ENCODE measurements at regions not wholly inside any gene's neighbourhood (a gene's known extent, or its start where the extent isn't known, plus 50 kb on each side); places are given as distances from the start of the nearest gene placed in this dataset.

- no peak for ATAC-seq (ENCODE audit: low read depth)
- CTCF ChIA-PET, result no interaction called here
- H3K18ac ChIP-seq (ENCODE audit: low read depth, low read length), result no peak overlapping the region
- no peak overlapping the region for H3K27ac ChIP-seq (ENCODE audit: insufficient read depth, low read length)
- no peak overlapping the region for H2AFZ ChIP-seq (replicated peaks; ENCODE audit: low read length, poor library complexity)
- no peak overlapping the region for H3K14ac ChIP-seq (replicated peaks; ENCODE audit: low read depth, low read length)
- H3K9me1 ChIP-seq (ENCODE audit: insufficient read depth, low read length), result no peaks in the 10 kb centered on the region
- dilution Hi-C loops (cut with HindIII; ENCODE audit: low sequenced_read_pairs, unreplicated experiment), result no loop called here
- POLR2A ChIA-PET (ENCODE audit: unreplicated experiment), result no interaction called here
- H3K9me3 ChIP-seq (ENCODE audit: control insufficient read depth, insufficient read depth, low read length), result peaks cover 35% of the 10 kb centered on the region
- H3K4me1 ChIP-seq (ENCODE audit: control insufficient read depth, insufficient read depth, low read length), result no peaks in the 10 kb centered on the region
- TF ChIP-seq BHLHE40 (IDR thresholded peaks at IDR 0.05; ENCODE audit: low read depth, low read length), result no peak
- no peak for TF ChIP-seq RCOR1 (IDR thresholded peaks at IDR 0.05; ENCODE audit: insufficient replicate concordance, low read length)
- TF ChIP-seq NFE2L2 (IDR thresholded peaks at IDR 0.05; ENCODE audit: low read depth, low read length), result no peak
- no peak for TF ChIP-seq MXI1 (IDR thresholded peaks at IDR 0.05; ENCODE audit: borderline replicate concordance, low read depth, low read length)
- TF ChIP-seq, protein P1, sequence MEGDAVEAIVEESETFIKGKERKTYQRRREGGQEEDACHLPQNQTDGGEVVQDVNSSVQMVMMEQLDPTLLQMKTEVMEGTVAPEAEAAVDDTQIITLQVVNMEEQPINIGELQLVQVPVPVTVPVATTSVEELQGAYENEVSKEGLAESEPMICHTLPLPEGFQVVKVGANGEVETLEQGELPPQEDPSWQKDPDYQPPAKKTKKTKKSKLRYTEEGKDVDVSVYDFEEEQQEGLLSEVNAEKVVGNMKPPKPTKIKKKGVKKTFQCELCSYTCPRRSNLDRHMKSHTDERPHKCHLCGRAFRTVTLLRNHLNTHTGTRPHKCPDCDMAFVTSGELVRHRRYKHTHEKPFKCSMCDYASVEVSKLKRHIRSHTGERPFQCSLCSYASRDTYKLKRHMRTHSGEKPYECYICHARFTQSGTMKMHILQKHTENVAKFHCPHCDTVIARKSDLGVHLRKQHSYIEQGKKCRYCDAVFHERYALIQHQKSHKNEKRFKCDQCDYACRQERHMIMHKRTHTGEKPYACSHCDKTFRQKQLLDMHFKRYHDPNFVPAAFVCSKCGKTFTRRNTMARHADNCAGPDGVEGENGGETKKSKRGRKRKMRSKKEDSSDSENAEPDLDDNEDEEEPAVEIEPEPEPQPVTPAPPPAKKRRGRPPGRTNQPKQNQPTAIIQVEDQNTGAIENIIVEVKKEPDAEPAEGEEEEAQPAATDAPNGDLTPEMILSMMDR (conservative IDR thresholded peaks at IDR 0.05; ENCODE audit: low read depth, low read length), result no peak
- TF ChIP-seq MAZ (IDR thresholded peaks at IDR 0.05; ENCODE audit: borderline replicate concordance, low read depth, low read length), result no peak
- no peak for TF ChIP-seq SMC3 (IDR thresholded peaks at IDR 0.05; ENCODE audit: low read depth, low read length)
- no peak for TF ChIP-seq FOS (IDR thresholded peaks at IDR 0.05; ENCODE audit: low read depth, low read length)
- no peaks in the 10 kb centered on the region for H3K36me3 ChIP-seq (ENCODE audit: control insufficient read depth, insufficient read depth, low read length)
- in situ Hi-C loops (cut with MboI; ENCODE audit: low sequenced_read_pairs), result no loop called here
- H2BK15ac ChIP-seq (ENCODE audit: low read depth, low read length), result no peak overlapping the region
- H4K5ac ChIP-seq (ENCODE audit: low read depth, low read length), result no peak overlapping the region
- no peak overlapping the region for H3K4ac ChIP-seq (ENCODE audit: low read depth, low read length)
- H4K20me1 ChIP-seq (ENCODE audit: insufficient read depth, low read length), result no peaks in the 10 kb centered on the region
- no peak overlapping the region for H3K9ac ChIP-seq (ENCODE audit: low read depth, low read length)
- intact Hi-C loops (cut with micrococcal nuclease), result no loop called here
- no peak overlapping the region for H3K4me2 ChIP-seq (ENCODE audit: low read depth, low read length)
- WGBS, 2 experiments (ENCODE audit: extremely low coverage in 2 of 2, insufficient read length in 1 of 2), result 64% methylated on average over 16 of the region's 29 CpGs; no CpG with 5 or more reads in 1 of the 2 experiments
- H3K4me3 ChIP-seq (ENCODE audit: insufficient read depth, low read depth, low read length), result no peak overlapping the region
- H3K79me1 ChIP-seq (ENCODE audit: low read depth in 1 of 2, low read length in 2 of 2), result no peaks in the 10 kb centered on the region
- H4K8ac ChIP-seq (ENCODE audit: low read depth in 2 of 2, low read length in 2 of 2), result no peak overlapping the region
- H3K56ac ChIP-seq (ENCODE audit: extremely low read depth, insufficient read depth, low read length), result no peak overlapping the region
- H2AK5ac ChIP-seq (ENCODE audit: low read depth, low read length), result no peak overlapping the region
- H4K91ac ChIP-seq (ENCODE audit: insufficient read depth, low read depth, low read length), result no peak overlapping the region
- H2AK9ac ChIP-seq (replicated peaks; ENCODE audit: low read depth, low read length, poor library complexity), result peak overlapping the region; percentile 42
- no peak for DNase-seq
- H2BK20ac ChIP-seq (ENCODE audit: low read depth, low read length), result no peak overlapping the region
- no TSS peak for BruUV-seq (replicated peaks)
- H2BK120ac ChIP-seq (ENCODE audit: low read depth, low read length), result no peak overlapping the region
- no peak overlapping the region for H3K23ac ChIP-seq (ENCODE audit: low read depth, low read length)
- H3K27me3 ChIP-seq (ENCODE audit: control insufficient read depth, insufficient read depth, low read length), result no peaks in the 10 kb centered on the region
- H2BK5ac ChIP-seq (ENCODE audit: low read depth, low read length, poor library complexity, severe bottlenecking), result no peak overlapping the region
Observed at GRCh38 chr2:3108710-3109702, 268.6 kb downstream of the EIPR1 start.
